Activated CD4-positive, alpha-beta memory T cell treated with anti-CD3 and anti-CD28 coated beads, Interleukin-2, amount 10 ng/mL, durations not matched to agents 7 days and 5 days (primary cell): ENCODE measurements at regions not wholly inside any gene's neighbourhood (a gene's known extent, or its start where the extent isn't known, plus 50 kb on each side); places are given as distances from the start of the nearest gene placed in this dataset.
A peak's percentile ranks its signal among the peaks of the same experiment; 100 is the strongest.

Source experiments
- CTCF ChIA-PET: fragments of 350-600 bp; sonication (Branson Sonifier 250); formaldehyde crosslinking; loops from one replicate; lab custom pipeline; 2021; ENCODE audit warnings: antibody characterized with exemption, inconsistent platforms; lab: Charles Lee
- POLR2A ChIA-PET: fragments of 350-600 bp; sonication (Branson Sonifier 250); formaldehyde crosslinking; loops from one replicate; lab custom pipeline; 2021; ENCODE audit warnings: antibody characterized with exemption; lab: Charles Lee
- DNase-seq: peaks from one replicate; pipeline ENCODE4 v3.0.0-alpha.2; 2020
- H3K27ac Mint-ChIP-seq: one replicate; pipeline ENCODE4 v1.8.0; 2021; ENCODE audit warnings: mild to moderate bottlenecking, mixed read lengths
- H3K27me3 Mint-ChIP-seq: one replicate; pipeline ENCODE4 v1.8.0; 2021; ENCODE audit warnings: mixed read lengths
- H3K36me3 Mint-ChIP-seq: one replicate; pipeline ENCODE4 v1.8.0; 2021; ENCODE audit warnings: low read depth, mixed read lengths
- H3K4me1 Mint-ChIP-seq: one replicate; pipeline ENCODE4 v1.8.0; 2021; ENCODE audit warnings: mixed read lengths
- H3K4me3 Mint-ChIP-seq: one replicate; pipeline ENCODE4 v1.8.0; 2021; ENCODE audit warnings: mild to moderate bottlenecking, mixed read lengths
- H3K9me3 Mint-ChIP-seq: one replicate; pipeline ENCODE4 v1.8.0; 2021; ENCODE audit warnings: mixed read lengths

DNA sequence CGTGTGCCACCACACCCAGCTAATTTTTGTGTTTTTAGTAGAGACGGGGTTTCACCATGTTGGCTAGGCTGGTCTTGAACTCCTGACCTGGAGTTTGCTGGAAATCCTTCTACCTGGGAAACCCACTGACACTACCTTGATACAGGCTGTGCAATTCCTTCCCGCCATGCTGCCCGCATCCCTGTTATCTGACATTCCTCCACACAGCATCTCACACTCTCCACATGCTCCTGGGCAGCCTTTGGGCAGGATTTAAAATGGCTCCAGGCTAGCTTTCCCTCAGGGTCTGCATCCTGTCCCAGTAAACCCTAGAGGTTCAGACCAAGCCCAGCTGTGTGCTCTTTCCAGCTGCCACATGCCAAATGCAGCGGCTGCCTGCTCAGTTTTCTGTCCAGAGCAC is 319.5 kb upstream of the CXCR4 start:
- CTCF ChIA-PET, result no interaction called here
- POLR2A ChIA-PET, result no interaction called here
- Mint-ChIP-seq H3K4me3 (no peak overlapping the region), H3K36me3 (no peaks in the 10 kb centered on the region), H3K27me3 (peaks cover 10% of the 10 kb centered on the region), H3K4me1 (no peaks in the 10 kb centered on the region), H3K27ac (no peak overlapping the region), H3K9me3 (no peaks in the 10 kb centered on the region)
- no peak for DNase-seq

DNA sequence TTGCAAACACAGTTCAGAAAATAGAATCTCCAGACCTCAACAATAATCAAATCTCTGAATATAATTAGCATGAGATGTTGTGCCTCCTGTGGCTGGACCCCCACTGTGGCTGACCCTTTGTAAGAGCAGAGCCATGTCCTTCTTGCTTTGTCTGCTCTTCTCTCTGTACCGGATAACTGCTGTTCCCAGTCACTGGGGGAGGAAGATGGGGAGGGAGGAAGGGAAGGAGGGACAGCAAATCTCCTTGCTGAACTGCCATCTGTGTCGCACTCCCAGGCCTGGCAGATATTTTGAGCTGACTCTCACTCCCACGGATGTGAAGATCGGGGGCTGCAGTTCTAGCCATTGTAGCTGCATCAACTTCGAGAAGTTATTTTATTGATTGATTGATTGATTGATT is 319.0 kb upstream of the CXCR4 start:
- no peaks in the 10 kb centered on the region for H3K9me3 Mint-ChIP-seq
- no peaks in the 10 kb centered on the region for H3K36me3 Mint-ChIP-seq
- H3K4me3 Mint-ChIP-seq, result no peak overlapping the region
- POLR2A ChIA-PET, result no interaction called here
- peaks cover 9% of the 10 kb centered on the region for H3K27me3 Mint-ChIP-seq
- no peak overlapping the region for H3K27ac Mint-ChIP-seq
- no peaks in the 10 kb centered on the region for H3K4me1 Mint-ChIP-seq
- CTCF ChIA-PET, result no interaction called here
- DNase-seq, result no peak

DNA sequence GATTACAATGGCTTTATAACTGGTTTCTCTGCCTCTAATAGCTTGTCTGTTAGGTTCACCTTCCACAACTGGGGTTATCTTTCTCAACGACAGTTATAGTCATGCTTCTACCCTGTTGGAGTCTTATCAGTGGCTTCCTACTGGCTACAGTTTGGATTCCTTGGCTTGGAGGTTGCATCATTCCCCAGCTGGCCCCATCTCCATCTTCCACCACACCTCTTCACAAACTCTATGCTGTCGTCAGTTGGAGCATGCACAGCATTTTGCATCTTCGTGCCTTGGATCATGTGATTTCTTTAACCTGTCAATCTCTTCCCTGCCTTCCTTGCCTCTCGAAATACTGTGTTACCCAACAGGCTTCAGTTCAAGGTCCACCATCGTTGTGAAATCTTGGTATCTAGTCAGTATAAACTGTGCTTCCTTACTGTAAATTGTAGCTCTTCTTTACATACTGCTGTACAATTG is 316.3 kb upstream of the CXCR4 start:
- POLR2A ChIA-PET, result no interaction called here

DNA sequence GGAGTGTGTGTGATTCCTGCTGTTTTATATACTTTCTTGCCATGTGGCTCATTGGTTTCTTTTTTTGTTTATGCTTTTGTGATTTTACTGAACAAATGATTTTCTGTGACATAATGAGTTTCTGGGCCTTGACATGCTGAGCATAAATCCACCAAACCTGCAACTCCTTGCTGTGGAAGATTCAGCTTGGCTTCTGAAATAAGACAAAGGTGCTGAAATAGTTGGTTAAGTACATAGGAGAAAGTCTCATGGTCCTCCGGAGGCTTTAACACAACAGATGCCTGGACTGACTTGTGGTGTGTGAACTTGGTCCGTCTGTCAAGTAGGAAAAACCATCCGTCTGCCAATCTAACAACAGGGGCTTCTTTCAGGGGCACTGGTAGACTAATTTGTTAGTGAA is 315.3 kb upstream of the CXCR4 start:
- no peaks in the 10 kb centered on the region for H3K4me1 Mint-ChIP-seq
- no peaks in the 10 kb centered on the region for H3K9me3 Mint-ChIP-seq
- CTCF ChIA-PET, result no interaction called here
- POLR2A ChIA-PET, result no interaction called here
- no peak for DNase-seq
- no peak overlapping the region for H3K27ac Mint-ChIP-seq
- peaks cover 14% of the 10 kb centered on the region for H3K27me3 Mint-ChIP-seq
- H3K4me3 Mint-ChIP-seq, result no peak overlapping the region
- no peaks in the 10 kb centered on the region for H3K36me3 Mint-ChIP-seq

More for the DNA sequence above, 316.3 kb upstream of the CXCR4 start:
- no peak overlapping the region for H3K27ac Mint-ChIP-seq
- CTCF ChIA-PET, result interaction anchor here (1.4 kb wide), 1 partner anchor 11 kb away, joined by 4 read pairs; no protein-coding TSS in a partner anchor
- no peaks in the 10 kb centered on the region for H3K4me1 Mint-ChIP-seq
- H3K27me3 Mint-ChIP-seq, result peaks cover 15% of the 10 kb centered on the region
- no peaks in the 10 kb centered on the region for H3K9me3 Mint-ChIP-seq
- no peak for DNase-seq
- no peaks in the 10 kb centered on the region for H3K36me3 Mint-ChIP-seq
- H3K4me3 Mint-ChIP-seq, result no peak overlapping the region

DNA sequence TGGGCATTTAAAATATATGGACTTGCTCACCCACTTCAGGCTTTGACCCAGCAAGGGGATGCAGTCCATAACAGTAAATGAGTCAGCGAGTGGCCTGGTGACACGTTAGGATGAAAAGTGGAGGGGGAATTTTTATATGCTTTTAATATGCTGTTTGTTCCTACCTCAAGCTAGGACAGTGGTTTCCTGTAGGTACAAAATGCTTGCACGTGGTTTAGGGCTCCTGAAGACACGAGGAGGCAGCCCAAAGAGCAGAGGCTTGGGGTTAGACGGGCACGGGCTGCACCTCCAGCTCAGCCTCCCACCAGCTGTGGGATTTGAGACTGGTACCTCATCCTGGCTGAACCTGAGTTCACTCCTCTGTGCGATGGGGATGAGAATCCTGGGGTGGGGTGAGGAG is 306.2 kb upstream of the CXCR4 start:
- peak; percentile 20 for DNase-seq
- Mint-ChIP-seq H3K27me3 (peaks cover 55% of the 10 kb centered on the region), H3K27ac (no peak overlapping the region), H3K9me3 (no peaks in the 10 kb centered on the region), H3K4me3 (no peak overlapping the region), H3K36me3 (no peaks in the 10 kb centered on the region), H3K4me1 (peaks cover 22% of the 10 kb centered on the region)
- POLR2A ChIA-PET, result interaction anchor here (1.3 kb wide), 1 partner anchor 356 kb away, joined by 3 read pairs; no protein-coding TSS in a partner anchor
- CTCF ChIA-PET, result interaction anchor here (0.9 to 2.1 kb wide), 11 partner anchors 10 to 510 kb away, joined by 3 to 9 read pairs (median 3); no protein-coding TSS in a partner anchor

DNA sequence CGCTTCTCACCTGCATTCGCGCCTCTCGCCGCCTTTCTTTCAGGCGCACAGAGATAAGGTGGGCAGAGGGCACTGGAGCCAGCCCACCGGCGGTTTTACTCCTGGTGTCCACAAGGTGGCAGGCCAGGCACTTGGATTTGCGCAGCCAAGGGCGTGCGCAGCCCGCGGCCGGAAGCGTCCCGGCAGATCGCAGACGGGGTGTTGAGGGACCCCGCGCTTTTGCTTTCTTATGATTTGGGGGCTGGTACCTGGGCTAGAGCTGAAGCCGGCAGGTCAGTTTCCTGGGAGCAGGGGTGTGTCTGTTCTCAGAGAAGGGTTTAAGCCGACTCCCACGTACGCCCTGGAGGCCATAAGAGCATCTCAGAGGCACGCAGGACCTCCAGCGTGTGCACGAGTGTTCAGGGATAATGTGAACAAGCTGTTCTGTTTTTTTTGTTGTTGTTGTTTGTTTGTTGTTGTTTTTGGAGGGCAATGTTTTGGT is 305.6 kb upstream of the CXCR4 start:
- CTCF ChIA-PET, result interaction anchor here (0.9 to 2.1 kb wide), 12 partner anchors 10 to 1415 kb away, joined by 3 to 9 read pairs (median 3); no protein-coding TSS in a partner anchor
- H3K27me3 Mint-ChIP-seq, result peaks cover 59% of the 10 kb centered on the region
- no peaks in the 10 kb centered on the region for H3K36me3 Mint-ChIP-seq

DNA sequence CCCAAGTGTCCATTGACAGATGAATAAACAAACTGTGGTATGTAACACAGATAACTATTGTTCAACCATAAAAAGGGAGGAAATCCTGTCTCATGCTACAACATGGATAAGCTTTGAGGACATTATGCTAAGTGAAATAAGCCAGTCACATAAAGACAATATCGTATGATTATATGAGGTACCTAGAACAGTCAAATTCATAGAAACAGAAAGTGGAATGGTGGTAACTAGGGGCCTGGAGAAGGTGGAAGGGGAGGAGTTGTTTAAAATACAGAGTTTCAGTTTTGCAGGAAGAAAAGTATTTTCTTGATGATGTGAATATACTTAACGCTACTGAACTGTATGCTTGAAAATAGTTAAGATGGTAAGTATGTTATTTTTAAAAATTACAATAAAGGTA is 304.6 kb upstream of the CXCR4 start:
- ChIA-PET CTCF (interaction anchor here (0.6 to 2.1 kb wide), 6 partner anchors 12 to 1416 kb away, joined by 3 to 9 read pairs (median 4); no protein-coding TSS in a partner anchor), POLR2A (no interaction called here)
- Mint-ChIP-seq H3K36me3 (no peaks in the 10 kb centered on the region), H3K27me3 (peaks cover 66% of the 10 kb centered on the region), H3K4me1 (peaks cover 22% of the 10 kb centered on the region), H3K9me3 (no peaks in the 10 kb centered on the region), H3K4me3 (no peak overlapping the region), H3K27ac (no peak overlapping the region)
- DNase-seq, result no peak

More for the DNA sequence above, 305.6 kb upstream of the CXCR4 start:
- H3K27ac Mint-ChIP-seq, result no peak overlapping the region
- peak overlapping the region; percentile 67 for H3K4me3 Mint-ChIP-seq
- H3K4me1 Mint-ChIP-seq, result peaks cover 22% of the 10 kb centered on the region
- no peaks in the 10 kb centered on the region for H3K9me3 Mint-ChIP-seq
- DNase-seq, result peak; percentile 83
- POLR2A ChIA-PET, result interaction anchor here (1.3 kb wide), 1 partner anchor 355 kb away, joined by 3 read pairs; no protein-coding TSS in a partner anchor

DNA sequence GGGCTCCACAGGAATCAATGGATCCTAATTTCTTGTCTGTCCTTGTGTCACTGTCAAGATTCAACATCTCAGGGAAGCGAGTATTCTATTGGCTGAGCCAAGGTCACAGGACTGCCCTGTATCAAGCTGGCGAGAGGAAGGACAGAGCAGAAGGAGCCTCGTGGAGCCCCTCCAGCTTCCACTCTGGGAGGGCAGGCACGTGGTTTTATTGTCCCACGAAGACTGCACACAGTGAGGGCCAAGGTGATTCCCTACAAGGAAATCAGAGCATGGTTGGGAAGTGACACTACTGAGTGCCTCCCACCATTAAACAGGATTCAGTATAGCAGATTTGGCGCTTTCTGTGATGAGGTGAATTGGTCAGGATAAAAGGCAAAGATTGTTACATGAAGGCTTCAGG is 302.4 kb upstream of the CXCR4 start:
- no peak for DNase-seq
- Mint-ChIP-seq H3K27ac (no peak overlapping the region), H3K36me3 (no peaks in the 10 kb centered on the region), H3K9me3 (no peaks in the 10 kb centered on the region), H3K4me3 (no peak overlapping the region), H3K27me3 (peaks cover 59% of the 10 kb centered on the region), H3K4me1 (peaks cover 22% of the 10 kb centered on the region)
- ChIA-PET POLR2A (no interaction called here), CTCF (no interaction called here)

DNA sequence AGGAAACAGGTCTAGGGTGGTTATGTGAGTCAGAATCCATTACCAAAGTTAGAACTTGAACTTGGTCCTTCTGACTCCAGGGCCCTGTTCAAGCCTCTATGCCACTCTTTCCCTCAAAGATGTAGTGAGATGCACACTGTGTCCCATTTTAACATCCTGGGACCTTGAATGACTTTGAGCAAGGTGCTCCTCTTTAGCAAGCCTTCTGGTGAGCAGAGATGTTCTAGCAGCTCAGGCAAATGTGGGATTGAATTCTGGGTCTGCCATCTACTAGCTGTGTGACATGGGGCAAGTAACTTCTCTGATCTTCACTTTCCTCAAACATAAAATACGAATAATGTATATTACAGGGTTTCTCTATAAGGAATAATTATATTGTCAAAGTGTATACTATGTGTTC is 294.0 kb upstream of the CXCR4 start:
- Mint-ChIP-seq H3K36me3 (no peaks in the 10 kb centered on the region), H3K9me3 (no peaks in the 10 kb centered on the region), H3K27ac (no peak overlapping the region), H3K4me3 (no peak overlapping the region), H3K27me3 (peaks cover 36% of the 10 kb centered on the region), H3K4me1 (peaks cover 5% of the 10 kb centered on the region)
- DNase-seq, result no peak
- ChIA-PET POLR2A (no interaction called here), CTCF (no interaction called here)

DNA sequence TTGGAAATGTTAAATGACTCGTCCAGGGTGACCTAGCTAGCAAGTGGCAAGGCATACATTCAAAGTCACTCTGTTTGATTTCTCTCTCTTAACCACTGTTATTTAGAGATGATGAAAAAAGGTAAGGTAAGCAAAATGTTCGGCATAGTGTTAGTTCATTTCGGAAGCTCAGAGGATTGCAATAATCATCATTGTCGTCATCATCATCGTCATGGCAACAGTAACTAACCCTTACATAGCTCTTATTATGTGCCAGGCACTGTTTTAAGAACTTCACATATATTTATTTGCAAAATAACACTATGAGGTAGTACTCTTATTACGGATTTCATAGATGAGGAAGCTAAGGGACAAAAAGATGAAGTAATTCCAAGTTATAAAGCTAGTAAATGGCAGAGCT is 292.7 kb upstream of the CXCR4 start:
- Mint-ChIP-seq H3K4me1 (peaks cover 5% of the 10 kb centered on the region), H3K27ac (no peak overlapping the region), H3K9me3 (no peaks in the 10 kb centered on the region), H3K36me3 (no peaks in the 10 kb centered on the region), H3K27me3 (peaks cover 36% of the 10 kb centered on the region), H3K4me3 (no peak overlapping the region)
- no peak for DNase-seq
- ChIA-PET CTCF (interaction anchor here (0.7 kb wide), 1 partner anchor 13 kb away, joined by 3 read pairs; no protein-coding TSS in a partner anchor), POLR2A (no interaction called here)

DNA sequence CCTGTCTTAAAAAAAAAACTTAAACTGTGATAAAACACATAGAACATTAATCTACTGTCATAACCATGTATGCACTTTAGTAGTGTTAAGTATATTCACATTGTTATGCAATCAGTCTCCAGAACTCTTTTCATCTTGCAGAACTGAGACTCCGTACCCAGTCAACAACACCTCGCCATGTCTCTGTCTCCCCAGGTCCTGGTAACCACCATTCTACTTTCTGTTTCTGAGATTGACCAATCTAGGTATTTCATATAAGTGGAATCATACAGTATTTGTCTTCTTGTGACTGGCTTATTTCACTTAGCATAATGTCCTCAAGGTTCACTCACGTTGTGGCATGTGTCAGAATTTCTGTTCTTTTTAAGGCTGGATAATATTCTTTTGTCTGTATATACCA is 290.8 kb upstream of the CXCR4 start:
- DNase-seq, result no peak
- Mint-ChIP-seq H3K9me3 (no peaks in the 10 kb centered on the region), H3K36me3 (no peaks in the 10 kb centered on the region), H3K4me3 (no peak overlapping the region), H3K27me3 (peaks cover 47% of the 10 kb centered on the region), H3K27ac (no peak overlapping the region), H3K4me1 (peaks cover 5% of the 10 kb centered on the region)
- ChIA-PET CTCF (no interaction called here), POLR2A (no interaction called here)

DNA sequence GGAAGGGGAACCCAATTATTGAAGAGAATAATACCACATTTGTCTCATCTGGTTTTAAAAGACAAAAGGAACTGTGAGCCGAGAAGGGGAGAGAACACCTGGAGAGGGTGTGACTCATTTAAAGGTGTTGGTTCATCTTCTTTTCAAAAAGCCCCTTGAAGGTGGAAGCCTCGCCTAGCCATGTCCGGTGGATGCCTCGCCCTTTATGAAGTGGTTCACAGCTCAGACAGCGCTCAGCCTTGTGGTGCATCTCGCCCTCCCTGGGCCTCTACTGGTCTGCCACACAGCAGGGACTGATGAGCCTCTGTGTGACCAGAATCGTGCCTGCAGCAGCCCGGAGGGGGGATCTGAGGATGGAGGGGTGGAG is 290.0 kb upstream of the CXCR4 start:
- CTCF ChIA-PET, result no interaction called here
- H3K4me1 Mint-ChIP-seq, result peaks cover 5% of the 10 kb centered on the region
- no peaks in the 10 kb centered on the region for H3K9me3 Mint-ChIP-seq
- peaks cover 52% of the 10 kb centered on the region for H3K27me3 Mint-ChIP-seq
- no peak for DNase-seq
- POLR2A ChIA-PET, result no interaction called here
- no peaks in the 10 kb centered on the region for H3K36me3 Mint-ChIP-seq
- no peak overlapping the region for H3K4me3 Mint-ChIP-seq
- no peak overlapping the region for H3K27ac Mint-ChIP-seq

DNA sequence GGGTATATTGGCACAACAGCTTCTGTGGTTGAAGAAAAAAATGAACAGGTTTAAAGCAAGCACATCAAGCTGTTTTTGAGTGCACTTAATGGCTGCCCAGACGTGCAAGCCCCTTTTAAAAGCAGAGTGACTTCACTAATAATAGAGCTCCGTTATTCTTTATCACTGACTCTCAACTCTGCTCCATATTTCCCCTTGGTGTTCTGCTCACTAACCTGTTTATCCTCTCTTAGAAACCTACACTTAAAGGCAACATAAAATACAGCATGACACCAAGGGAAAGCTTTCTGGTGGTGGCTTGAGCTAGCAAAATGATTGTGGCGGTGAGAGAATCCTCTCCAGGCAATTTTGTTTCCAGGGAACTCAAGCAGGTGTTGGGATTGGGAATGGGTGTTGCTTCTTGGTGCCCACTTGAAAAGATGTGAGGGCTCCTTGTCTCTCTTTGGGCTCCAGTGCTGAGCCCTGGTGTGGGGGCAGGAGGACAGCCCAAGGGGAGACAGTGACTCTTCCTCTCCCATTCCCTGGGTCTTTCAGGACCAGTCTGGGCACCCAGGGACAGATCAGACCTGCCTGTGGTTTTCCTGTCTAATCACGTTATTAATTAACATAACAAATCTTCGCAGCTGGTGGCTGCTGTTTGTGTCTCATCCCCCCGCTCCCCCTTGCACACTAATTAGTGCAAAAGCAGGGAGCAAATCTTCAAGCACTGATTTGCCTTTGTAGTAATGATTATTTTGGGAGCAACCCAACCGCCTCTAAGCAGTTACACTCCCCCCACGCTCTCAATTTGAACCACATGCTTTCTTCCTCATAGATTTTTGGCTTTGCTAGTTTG is 289.4 kb upstream of the CXCR4 start:
- no peaks in the 10 kb centered on the region for H3K36me3 Mint-ChIP-seq
- H3K9me3 Mint-ChIP-seq, result no peaks in the 10 kb centered on the region
- CTCF ChIA-PET, result no interaction called here
- DNase-seq, result no peak
- H3K27ac Mint-ChIP-seq, result no peak overlapping the region
- H3K27me3 Mint-ChIP-seq, result peaks cover 51% of the 10 kb centered on the region
- POLR2A ChIA-PET, result no interaction called here
- H3K4me3 Mint-ChIP-seq, result no peak overlapping the region
- H3K4me1 Mint-ChIP-seq, result peaks cover 5% of the 10 kb centered on the region
